Right atrium auricular region (tissue), 2 donors: ENCODE measurements at regions not wholly inside any gene's neighbourhood (a gene's known extent, or its start where the extent isn't known, plus 50 kb on each side); places are given as distances from the start of the nearest gene placed in this dataset.

Source experiments
- DNase-seq: peaks from one replicate; pipeline ENCODE4 v3.0.0-alpha.2; 2019; ENCODE audit warnings: low spot score
- H3K27ac ChIP-seq, 2 donors: fragments of 200-600 bp; sonication (generic); 1 replicate in 1 of 2; 2 replicates in 1 of 2; pipeline ENCODE4 v1.5.1; 2016 to 2019
- H3K27me3 ChIP-seq, 2 donors: fragments of 200-600 bp; sonication (generic); one replicate each; pipeline versions ENCODE4 v1.5.1 to v1.6.0; 2017 to 2019
- H3K36me3 ChIP-seq: fragments of 200-600 bp; sonication (generic); one replicate; pipeline ENCODE4 v1.5.1; 2016
- H3K4me1 ChIP-seq, 2 donors: fragments of 200-600 bp; sonication (generic); one replicate each; pipeline versions ENCODE4 v1.5.1 to v1.6.0; 2017 to 2019
- H3K4me3 ChIP-seq, 2 donors: fragments of 200-600 bp; sonication (generic); 1 replicate in 1 of 2; 2 replicates in 1 of 2; pipeline ENCODE4 v1.5.1; 2017 to 2019; ENCODE audit warnings: mild to moderate bottlenecking in 1 of 2, moderate library complexity in 1 of 2
- H3K9me3 ChIP-seq, 2 donors: fragments of 200-600 bp; sonication (generic); one replicate each; pipeline ENCODE4 v1.5.1; 2019
- CTCF ChIP-seq, 2 donors: fragments of 200-600 bp; sonication (generic); IDR thresholded peaks; one replicate each; pipeline ENCODE4 v1.5.1; 2019; ENCODE audit warnings: antibody characterized with exemption in 2 of 2

- no peak overlapping the region for H3K27ac ChIP-seq
- H3K9me3 ChIP-seq: no peaks in the 10 kb centered on the region
- DNase-seq: peak; percentile 46
- H3K4me1 ChIP-seq: peaks cover 0 to 13% of the 10 kb centered on the region in 2 donors
- no peaks in the 10 kb centered on the region for H3K27me3 ChIP-seq
- no peak for TF ChIP-seq CTCF (IDR thresholded peaks at IDR 0.05)
- no peaks in the 10 kb centered on the region for H3K36me3 ChIP-seq
- H3K4me3 ChIP-seq: no peak overlapping the region
These were observed 86.8 kb upstream of the CHST15 start for GRCh38 chr10:124180044-124180745.

DNA sequence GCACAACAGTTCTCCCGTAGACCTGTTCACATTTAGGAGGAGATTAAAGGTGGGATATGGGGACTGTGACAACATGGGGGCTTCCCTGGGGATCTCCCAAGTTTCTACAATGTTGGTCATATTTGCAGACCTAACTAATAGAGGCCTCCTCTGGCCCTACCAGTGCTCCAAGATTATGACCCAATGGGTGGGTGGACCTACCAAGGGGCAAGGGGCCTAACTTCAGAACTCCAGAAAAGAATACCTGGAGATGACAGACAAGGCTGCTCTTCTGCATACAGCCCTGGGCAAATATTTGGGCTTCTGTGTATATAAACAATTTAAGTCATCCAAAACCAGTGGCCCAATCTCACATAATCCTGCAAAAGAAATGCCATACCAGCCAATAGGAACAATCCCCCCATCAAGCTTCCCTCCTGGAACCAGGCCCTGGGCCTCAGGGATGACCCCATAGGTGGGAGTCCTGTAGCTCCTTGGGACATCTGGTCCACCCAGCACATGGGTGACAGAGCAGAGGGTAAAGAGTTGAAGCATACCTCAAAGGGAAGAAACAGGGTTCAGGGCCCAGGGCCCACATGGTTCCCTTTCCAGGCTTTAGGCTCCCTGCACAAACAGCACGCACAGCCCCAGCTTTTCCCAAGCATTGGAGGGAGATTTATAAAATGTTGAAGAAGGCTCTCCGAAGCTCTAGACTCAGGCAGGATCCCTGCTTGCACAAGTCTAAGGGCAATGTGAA, 86.1 kb upstream of the CHST15 start:
- TF ChIP-seq CTCF (IDR thresholded peaks at IDR 0.05): no peak
- no peaks in the 10 kb centered on the region for H3K36me3 ChIP-seq
- no peaks in the 10 kb centered on the region for H3K27me3 ChIP-seq
- peak; percentile 54 for DNase-seq
- peaks cover 0 to 13% of the 10 kb centered on the region in 2 donors for H3K4me1 ChIP-seq
- H3K4me3 ChIP-seq: no peak overlapping the region
- no peaks in the 10 kb centered on the region for H3K9me3 ChIP-seq
- no peak overlapping the region for H3K27ac ChIP-seq

DNA sequence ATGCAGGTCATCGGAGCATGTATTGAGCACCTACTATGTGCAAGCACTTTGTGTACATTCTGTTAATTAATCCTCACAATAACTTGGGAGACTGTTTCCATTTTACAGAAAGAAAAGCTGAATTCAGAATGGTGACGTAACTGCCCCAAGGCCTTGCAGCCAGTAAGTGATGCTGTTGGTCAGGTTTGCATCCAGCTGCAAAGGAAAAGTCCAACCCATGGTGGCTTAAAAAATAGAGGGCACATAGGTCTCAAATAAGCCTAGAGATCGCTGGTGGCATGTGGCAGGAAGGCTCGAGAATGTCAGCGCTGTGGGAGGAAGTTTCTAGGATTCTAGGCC, 83.8 kb upstream of the CHST15 start:
- no peak for TF ChIP-seq CTCF (IDR thresholded peaks at IDR 0.05)
- no peaks in the 10 kb centered on the region for H3K36me3 ChIP-seq

GRCh38 chr10:124176349-124177179, 83.2 kb upstream of the CHST15 start:
- Histone ChIP-seq H3K36me3 (no peaks in the 10 kb centered on the region), H3K27ac (no peak overlapping the region), H3K9me3 (no peaks in the 10 kb centered on the region), H3K4me1 (peaks cover 0 to 2% of the 10 kb centered on the region in 2 donors), H3K4me3 (no peak overlapping the region), H3K27me3 (no peaks in the 10 kb centered on the region)
- no peak for TF ChIP-seq CTCF (IDR thresholded peaks at IDR 0.05)
- peak; percentile 52 for DNase-seq

More for the DNA sequence above, 83.8 kb upstream of the CHST15 start:
- Histone ChIP-seq H3K27ac (no peak overlapping the region), H3K9me3 (no peaks in the 10 kb centered on the region), H3K27me3 (no peaks in the 10 kb centered on the region), H3K4me3 (no peak overlapping the region), H3K4me1 (peaks cover 0 to 8% of the 10 kb centered on the region in 2 donors)
- DNase-seq: no peak

DNA sequence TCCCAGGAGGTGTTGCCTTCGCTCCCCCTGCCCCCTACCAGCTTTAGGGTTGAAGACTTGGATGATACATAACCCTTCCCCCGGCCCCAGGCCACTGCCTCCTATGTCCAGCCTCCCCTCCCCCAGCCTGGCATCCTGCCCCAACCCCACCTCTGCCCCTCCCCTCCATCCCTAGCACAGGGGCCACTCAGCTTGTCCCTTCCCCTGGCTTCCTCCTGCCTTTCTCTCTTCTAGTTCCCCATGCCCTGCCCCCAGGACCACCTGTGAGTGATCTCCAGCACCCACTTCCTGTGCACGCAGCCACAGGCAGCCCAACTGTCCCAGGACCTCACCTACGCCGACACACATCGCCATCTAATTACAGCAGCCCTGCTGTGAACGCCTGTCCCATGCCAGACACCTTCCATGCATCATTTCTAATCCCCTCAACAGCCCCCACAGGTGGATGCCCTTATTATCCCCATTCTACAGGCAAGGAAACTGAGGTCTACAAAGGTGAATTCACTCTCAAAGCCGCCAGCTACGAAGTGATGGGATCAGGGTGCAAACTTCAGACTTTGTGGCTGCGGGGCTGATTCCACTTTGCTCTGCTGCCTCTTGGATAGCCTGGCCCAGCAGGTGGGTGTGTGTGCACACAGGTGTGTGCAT, 82.4 kb upstream of the CHST15 start:
- Histone ChIP-seq H3K4me1 (no peaks in the 10 kb centered on the region), H3K27me3 (no peaks in the 10 kb centered on the region), H3K36me3 (no peaks in the 10 kb centered on the region), H3K27ac (no peak overlapping the region), H3K9me3 (no peaks in the 10 kb centered on the region), H3K4me3 (no peak overlapping the region)
- peak; percentile 13 for DNase-seq
- no peak for TF ChIP-seq CTCF (IDR thresholded peaks at IDR 0.05)
